DOHH2 (cell line): ENCODE measurements at regions not wholly inside any gene's neighbourhood (a gene's known extent, or its start where the extent isn't known, plus 50 kb on each side); places are given as distances from the start of the nearest gene placed in this dataset.

ENCODE experiments used
- H3F3A ChIP-seq: fragments of 200-600 bp; sonication (generic), shearing (Covaris generic); 2 replicates; pipeline ENCODE4 v1.6.0; 2016; ENCODE audit warnings: antibody characterized with exemption, mild to moderate bottlenecking; ENCODE audit not compliant: control insufficient read depth, insufficient read depth
- H3K27ac ChIP-seq: fragments of 200-600 bp; sonication (generic); 2 replicates; pipeline ENCODE4 v1.5.1; 2014; ENCODE audit warnings: low read depth, mild to moderate bottlenecking, low read length, moderate library complexity
- H3K27me3 ChIP-seq: fragments of 200-600 bp; sonication (generic); 2 replicates; pipeline ENCODE4 v1.6.1; 2014; ENCODE audit warnings: mild to moderate bottlenecking, low read length, mixed read lengths; ENCODE audit not compliant: control insufficient read depth
- H3K36me3 ChIP-seq: fragments of 200-600 bp; sonication (generic); 2 replicates; pipeline ENCODE4 v1.6.1; 2014; ENCODE audit warnings: mild to moderate bottlenecking, low read length, moderate library complexity, mixed read lengths; ENCODE audit not compliant: control insufficient read depth
- H3K4me1 ChIP-seq: fragments of 200-600 bp; sonication (generic); 2 replicates; pipeline ENCODE4 v1.6.1; 2014; ENCODE audit warnings: mild to moderate bottlenecking, low read length, mixed read lengths; ENCODE audit not compliant: control insufficient read depth
- H3K4me2 ChIP-seq: fragments of 200-600 bp; sonication (generic); 2 replicates; pipeline ENCODE4 v1.6.0; 2014; ENCODE audit warnings: mild to moderate bottlenecking, low read length, moderate library complexity
- H3K4me3 ChIP-seq: fragments of 200-600 bp; sonication (generic); 2 replicates; pipeline ENCODE4 v1.5.1; 2014; ENCODE audit warnings: mild to moderate bottlenecking, low read length, mixed read lengths
- H3K79me2 ChIP-seq: fragments of 200-600 bp; sonication (generic); 2 replicates; pipeline ENCODE4 v1.6.1; 2014; ENCODE audit warnings: mild to moderate bottlenecking, low read length, mixed read lengths; ENCODE audit not compliant: control insufficient read depth
- H3K9me2 ChIP-seq: fragments of 200-600 bp; sonication (generic); replicated peaks from 2 replicates; pipeline ENCODE4 v1.6.1; 2014; ENCODE audit warnings: mild to moderate bottlenecking, low read length, mixed read lengths; ENCODE audit not compliant: control insufficient read depth
- H3K9me3 ChIP-seq: fragments of 200-600 bp; sonication (generic); 2 replicates; pipeline ENCODE4 v1.6.1; 2014; ENCODE audit warnings: antibody characterized with exemption, low read length, mixed read lengths; ENCODE audit not compliant: control insufficient read depth, insufficient read depth
- H4K20me1 ChIP-seq: fragments of 200-600 bp; sonication (generic); 2 replicates; pipeline ENCODE4 v1.6.0; 2014; ENCODE audit warnings: low read depth, mild to moderate bottlenecking, antibody characterized with exemption, low read length, moderate library complexity; ENCODE audit not compliant: control insufficient read depth, insufficient read depth
- EZH2phosphoT487 ChIP-seq: fragments of 200-600 bp; sonication (generic); IDR thresholded peaks from 2 replicates; pipeline ENCODE4 v1.6.1; 2017; ENCODE audit warnings: borderline replicate concordance, mild to moderate bottlenecking, antibody characterized with exemption, low read length, moderate library complexity, mixed read lengths
- TF ChIP-seq, protein P1 (sequence below): fragments of 200-600 bp; sonication (generic); IDR thresholded peaks from one replicate; pipeline ENCODE4 v1.5.1; 2014; ENCODE audit warnings: antibody characterized with exemption, mild to moderate bottlenecking, low read depth, low read length; ENCODE audit not compliant: poor library complexity, severe bottlenecking

DNA sequence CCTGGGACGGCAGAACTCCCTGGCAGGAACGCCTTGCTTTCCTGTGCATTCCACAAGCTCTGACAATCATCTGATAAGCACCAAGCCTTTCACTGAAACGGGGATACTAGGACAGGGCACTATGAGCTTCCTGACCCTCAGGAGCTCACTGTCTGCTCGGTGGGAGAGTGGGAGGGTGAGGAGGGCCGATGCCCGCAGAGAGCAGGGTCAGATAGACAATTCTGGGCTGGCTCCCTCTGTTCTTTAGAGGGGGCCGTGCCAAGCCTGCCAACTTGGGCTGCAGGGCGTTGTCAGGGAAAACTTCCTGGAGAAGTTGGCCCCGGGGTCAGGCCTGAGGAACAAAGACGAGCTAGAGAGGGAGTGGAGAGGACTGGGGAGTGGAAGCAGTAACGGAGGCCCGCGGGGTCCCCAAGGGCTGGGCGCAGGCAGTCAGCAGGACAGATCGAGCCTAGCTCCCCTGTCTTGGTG lies 82.0 kb downstream of the CTAGE1 start:
- Histone ChIP-seq H3K79me2 (no peaks in the 10 kb centered on the region), H3K4me2 (no peak overlapping the region), H3K4me3 (no peak overlapping the region), H3F3A (no peaks in the 10 kb centered on the region), H3K9me2 (no peaks in the 10 kb centered on the region), H3K27ac (no peak overlapping the region), H3K27me3 (no peaks in the 10 kb centered on the region), H3K4me1 (no peaks in the 10 kb centered on the region), H3K9me3 (no peaks in the 10 kb centered on the region), H4K20me1 (no peaks in the 10 kb centered on the region), H3K36me3 (no peaks in the 10 kb centered on the region)
- TF ChIP-seq, protein P1, sequence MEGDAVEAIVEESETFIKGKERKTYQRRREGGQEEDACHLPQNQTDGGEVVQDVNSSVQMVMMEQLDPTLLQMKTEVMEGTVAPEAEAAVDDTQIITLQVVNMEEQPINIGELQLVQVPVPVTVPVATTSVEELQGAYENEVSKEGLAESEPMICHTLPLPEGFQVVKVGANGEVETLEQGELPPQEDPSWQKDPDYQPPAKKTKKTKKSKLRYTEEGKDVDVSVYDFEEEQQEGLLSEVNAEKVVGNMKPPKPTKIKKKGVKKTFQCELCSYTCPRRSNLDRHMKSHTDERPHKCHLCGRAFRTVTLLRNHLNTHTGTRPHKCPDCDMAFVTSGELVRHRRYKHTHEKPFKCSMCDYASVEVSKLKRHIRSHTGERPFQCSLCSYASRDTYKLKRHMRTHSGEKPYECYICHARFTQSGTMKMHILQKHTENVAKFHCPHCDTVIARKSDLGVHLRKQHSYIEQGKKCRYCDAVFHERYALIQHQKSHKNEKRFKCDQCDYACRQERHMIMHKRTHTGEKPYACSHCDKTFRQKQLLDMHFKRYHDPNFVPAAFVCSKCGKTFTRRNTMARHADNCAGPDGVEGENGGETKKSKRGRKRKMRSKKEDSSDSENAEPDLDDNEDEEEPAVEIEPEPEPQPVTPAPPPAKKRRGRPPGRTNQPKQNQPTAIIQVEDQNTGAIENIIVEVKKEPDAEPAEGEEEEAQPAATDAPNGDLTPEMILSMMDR = no peak
- no peak for TF ChIP-seq EZH2phosphoT487

DNA sequence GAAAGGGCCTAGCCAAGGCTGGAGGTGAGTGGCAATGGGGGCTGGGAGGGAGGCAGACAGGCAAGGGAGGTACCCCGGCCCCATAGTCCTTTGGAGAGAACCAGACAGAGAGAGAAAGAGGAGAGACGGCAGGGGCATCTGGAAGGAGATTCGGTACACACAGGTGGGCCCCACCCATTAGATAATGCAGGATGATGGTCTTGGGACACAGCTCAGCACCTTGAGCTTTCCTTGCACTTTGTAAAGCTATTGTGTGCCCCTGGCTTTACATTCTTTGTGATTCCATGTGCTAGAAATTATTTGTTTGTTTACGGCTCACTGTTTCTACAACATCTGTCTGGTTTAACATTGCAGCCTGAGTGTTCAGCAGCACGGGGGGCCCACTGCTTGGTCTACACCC lies 83.1 kb downstream of the CTAGE1 start:
- Histone ChIP-seq H3K4me3 (no peak overlapping the region), H3K79me2 (no peaks in the 10 kb centered on the region)
- TF ChIP-seq, protein P1 = no peak

DNA sequence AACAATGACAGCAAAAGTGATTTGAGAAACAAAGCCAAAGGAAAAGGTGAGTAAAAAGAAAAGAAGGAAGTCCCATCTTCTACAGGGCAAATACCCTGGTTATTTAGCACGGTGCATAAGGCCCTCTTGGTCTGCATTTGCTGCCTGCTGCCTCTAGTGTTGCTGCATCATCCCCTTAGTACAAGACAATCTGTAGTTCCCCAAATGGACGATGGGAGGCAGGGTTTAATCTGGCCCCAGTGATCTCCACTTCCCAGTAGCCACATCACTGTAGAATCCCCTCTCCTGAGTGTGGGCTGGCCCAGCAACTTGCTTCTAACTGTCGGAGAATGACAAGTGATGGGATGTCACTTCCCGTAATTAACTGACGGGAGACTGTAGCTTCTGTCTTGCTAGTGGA lies 85.1 kb downstream of the CTAGE1 start:
- Histone ChIP-seq H4K20me1 (no peaks in the 10 kb centered on the region), H3K4me3 (no peak overlapping the region), H3K9me2 (no peaks in the 10 kb centered on the region), H3K36me3 (no peaks in the 10 kb centered on the region), H3F3A (no peaks in the 10 kb centered on the region), H3K27me3 (no peaks in the 10 kb centered on the region), H3K4me1 (no peaks in the 10 kb centered on the region), H3K9me3 (no peaks in the 10 kb centered on the region), H3K79me2 (no peaks in the 10 kb centered on the region), H3K4me2 (no peak overlapping the region), H3K27ac (no peak overlapping the region)
- TF ChIP-seq, protein P1 = peak; percentile 35
- no peak for TF ChIP-seq EZH2phosphoT487

More for the DNA sequence above, 83.1 kb downstream of the CTAGE1 start:
- Histone ChIP-seq H3F3A (no peaks in the 10 kb centered on the region), H3K9me2 (no peaks in the 10 kb centered on the region), H4K20me1 (no peaks in the 10 kb centered on the region), H3K36me3 (no peaks in the 10 kb centered on the region), H3K27ac (no peak overlapping the region), H3K27me3 (no peaks in the 10 kb centered on the region), H3K4me1 (no peaks in the 10 kb centered on the region), H3K9me3 (no peaks in the 10 kb centered on the region), H3K4me2 (no peak overlapping the region)

DNA sequence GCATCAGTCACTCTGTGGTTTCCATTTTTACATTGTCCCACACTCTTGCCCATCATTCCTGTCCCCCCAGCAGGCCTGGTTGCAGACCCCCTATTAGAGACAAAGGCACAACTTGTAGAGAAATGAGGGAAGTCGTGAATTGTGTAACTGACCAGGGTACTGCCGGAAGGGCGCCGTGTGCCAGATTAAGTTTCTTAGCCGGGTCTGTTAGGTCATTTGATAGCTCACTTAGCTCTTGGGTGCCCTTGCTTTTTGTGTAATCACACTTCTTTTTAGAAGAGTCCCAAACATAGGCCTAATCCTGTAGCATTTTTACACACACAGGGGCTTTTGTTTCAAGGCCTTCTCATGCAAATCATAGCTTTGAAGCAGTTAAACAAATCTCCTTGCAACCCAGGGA lies 87.2 kb downstream of the CTAGE1 start:
- TF ChIP-seq, protein P1 = no peak
- TF ChIP-seq EZH2phosphoT487 = no peak

More for the DNA sequence above, 87.2 kb downstream of the CTAGE1 start:
- no peaks in the 10 kb centered on the region for H3F3A ChIP-seq
- no peaks in the 10 kb centered on the region for H3K27me3 ChIP-seq
- no peak overlapping the region for H3K27ac ChIP-seq
- no peaks in the 10 kb centered on the region for H3K4me1 ChIP-seq
- H3K4me2 ChIP-seq = no peak overlapping the region
- no peaks in the 10 kb centered on the region for H3K79me2 ChIP-seq
- H3K9me3 ChIP-seq = no peaks in the 10 kb centered on the region
- H4K20me1 ChIP-seq = no peaks in the 10 kb centered on the region
- H3K36me3 ChIP-seq = no peaks in the 10 kb centered on the region
- no peaks in the 10 kb centered on the region for H3K9me2 ChIP-seq
- no peak overlapping the region for H3K4me3 ChIP-seq
